GM12878 (cell line): ENCODE measurements at regions not wholly inside any gene's neighbourhood (a gene's known extent, or its start where the extent isn't known, plus 50 kb on each side); places are given as distances from the start of the nearest gene placed in this dataset.

ENCODE experiments used
- ATAC-seq: fragments of 200-7000 bp; cut with Tn5 transposase; 3 replicates; pipeline ENCODE4 v1.9.1; 2020; ENCODE audit warnings: mild to moderate bottlenecking, moderate library complexity
- BruUV-seq: library from RNA; stranded (reverse); fragments of 400-500 nt; replicated peaks from 2 replicates; lab custom pipeline; 2021; lab: Mats Ljungman, UMichigan
- CTCF ChIA-PET: fragments of 300-600 bp; sonication (Branson Sonifier 250); formaldehyde crosslinking; extraction: SDS; loops from one replicate; lab custom pipeline; 2021; ENCODE audit warnings: inconsistent platforms; lab: Yijun Ruan, JAX
- POLR2A ChIA-PET: fragments of 350-600 bp; formaldehyde crosslinking; extraction: SDS; loops from one replicate; lab custom pipeline; 2021; ENCODE audit warnings: inconsistent platforms; lab: Charles Lee
- RAD21 ChIA-PET: fragments of 300-600 bp; sonication (Branson Sonifier 250); formaldehyde crosslinking; loops from one replicate; lab custom pipeline; 2023; ENCODE audit warnings: antibody characterized with exemption; ENCODE audit not compliant: unreplicated experiment; lab: Charles Lee
- SMC1A ChIA-PET: fragments of 300-600 bp; sonication (Branson Sonifier 250); formaldehyde crosslinking; loops from one replicate; lab custom pipeline; 2023; ENCODE audit not compliant: unreplicated experiment, uncharacterized antibody; lab: Charles Lee
- DNase-seq: peaks from one replicate; pipeline ENCODE4 v3.0.0-alpha.2; 2011; ENCODE audit warnings: low read depth, low spot score
- FAIRE-seq: peaks from 3 replicates; lab custom pipeline; 2011; peaks lifted over from hg19 to GRCh38; lab: Jason Lieb, UNC
- H2AFZ ChIP-seq: 2 replicates; pipeline ENCODE4 v1.6.0; 2011; ENCODE audit warnings: low read depth, low read length, control low read depth; ENCODE audit not compliant: control insufficient read depth
- H3K27ac ChIP-seq: 2 replicates; pipeline ENCODE4 v1.5.1; 2011; ENCODE audit warnings: control low read depth; ENCODE audit not compliant: control insufficient read depth, insufficient read depth
- H3K27me3 ChIP-seq, 2 experiments: replicated peaks in 1 of 2; 2 replicates each; pipeline versions ENCODE4 v1.6.0 to v1.6.1; 2011; ENCODE audit warnings: low read length in 1 of 2; ENCODE audit not compliant: control insufficient read depth in 2 of 2, insufficient read depth in 2 of 2
- H3K36me3 ChIP-seq, 2 experiments: 2 replicates each; pipeline ENCODE4 v1.5.1; 2011; ENCODE audit warnings: low read length in 1 of 2; ENCODE audit not compliant: control insufficient read depth in 2 of 2, insufficient read depth in 2 of 2
- H3K4me1 ChIP-seq: 2 replicates; pipeline ENCODE4 v1.6.1; 2011; ENCODE audit warnings: mild to moderate bottlenecking, low read length, moderate library complexity, mixed read lengths; ENCODE audit not compliant: control insufficient read depth, insufficient read depth
- H3K4me2 ChIP-seq: 2 replicates; pipeline ENCODE4 v1.6.0; 2011; ENCODE audit warnings: control low read depth; ENCODE audit not compliant: control insufficient read depth, insufficient read depth
- H3K4me3 ChIP-seq: fragments of 200-600 bp; sonication (generic); 2 replicates; pipeline ENCODE4 v1.5.1; 2016
- H3K79me2 ChIP-seq: 2 replicates; pipeline ENCODE4 v1.6.0; 2011; ENCODE audit warnings: low read length; ENCODE audit not compliant: control insufficient read depth, insufficient read depth
- H3K9ac ChIP-seq: 2 replicates; pipeline ENCODE4 v1.8.0; 2011; ENCODE audit warnings: low read length, control low read depth, mixed read lengths; ENCODE audit not compliant: control insufficient read depth, insufficient read depth
- H3K9me3 ChIP-seq: replicated peaks from 3 replicates; pipeline ENCODE4 v1.5.1; 2011; ENCODE audit warnings: mild to moderate bottlenecking, low read length; ENCODE audit not compliant: control insufficient read depth, insufficient read depth
- H4K20me1 ChIP-seq: 2 replicates; pipeline ENCODE4 v1.6.0; 2011; ENCODE audit not compliant: control insufficient read depth, insufficient read depth
- CBX5 ChIP-seq: sonication (generic); IDR thresholded peaks from 2 replicates; pipeline ENCODE4 v1.6.1; 2016; ENCODE audit warnings: low read depth, moderate library complexity, mild to moderate bottlenecking, inconsistent platforms
- E4F1 ChIP-seq: fragments of 450-650 bp; IDR thresholded peaks from 2 replicates; pipeline ENCODE4 v1.6.1; 2018; ENCODE audit warnings: borderline replicate concordance, mild to moderate bottlenecking; ENCODE audit not compliant: partially characterized antibody
- GATAD2B ChIP-seq: fragments of 450-650 bp; conservative IDR thresholded peaks from 2 replicates; pipeline ENCODE4 v1.6.1; 2017; ENCODE audit warnings: low read depth, mild to moderate bottlenecking, moderate library complexity
- KDM1A ChIP-seq: fragments of 200-600 bp; sonication (generic); IDR thresholded peaks from 2 replicates; pipeline ENCODE4 v1.6.1; 2016; ENCODE audit warnings: borderline replicate concordance
- MTA3 ChIP-seq: IDR thresholded peaks from 2 replicates; pipeline ENCODE4 v1.6.1; 2012; ENCODE audit warnings: low read length, inconsistent platforms, borderline replicate concordance
- NR2F1 ChIP-seq: fragments of 450-650 bp; conservative IDR thresholded peaks from 2 replicates; pipeline ENCODE4 v1.6.1; 2017; ENCODE audit warnings: mild to moderate bottlenecking
- PKNOX1 ChIP-seq: fragments of 450-650 bp; IDR thresholded peaks from 2 replicates; pipeline ENCODE4 v1.6.1; 2016; ENCODE audit warnings: mild to moderate bottlenecking
- STAT3 ChIP-seq: IDR thresholded peaks from 2 replicates; pipeline ENCODE4 v1.6.1; 2011; ENCODE audit warnings: low read depth, low read length, improper control_type of control experiment
- TCF3 ChIP-seq: IDR thresholded peaks from 2 replicates; pipeline ENCODE4 v1.6.1; 2012; ENCODE audit warnings: low read depth, mild to moderate bottlenecking, low read length, borderline replicate concordance; ENCODE audit not compliant: insufficient read depth
- ZBED1 ChIP-seq: IDR thresholded peaks from 2 replicates; pipeline ENCODE4 v1.6.1; 2016; ENCODE audit warnings: borderline replicate concordance
- WGBS: methylation state at CpG from one replicate; pipeline ENCODE4 v1.1.6; 2016; ENCODE audit warnings: low lambda C conversion rate; ENCODE audit not compliant: insufficient replicate concordance, insufficient coverage; ENCODE audit errors: missing lambda C conversion rate; 5-methylcytosine and 5-hydroxymethylcytosine counted together
- in situ Hi-C: fragments of 300-500 bp; cut with MboI; formaldehyde crosslinking; loops from 9 replicates; pipeline ENCODE4 v1.14.3; 2018; ENCODE audit warnings: mixed read lengths
- intact Hi-C: fragments of 100-400 bp; cut with micrococcal nuclease; formaldehyde crosslinking; loops from one replicate; pipeline ENCODE4 v1.14.2; 2022; ENCODE audit not compliant: unreplicated experiment
- TF ChIP-seq, protein P1 (sequence below): IDR thresholded peaks from 2 replicates; pipeline ENCODE4 v1.6.1; 2012; ENCODE audit warnings: low read length, inconsistent platforms

- no peak overlapping the region for H3K4me3 ChIP-seq
- in situ Hi-C loops: no loop called here
- ATAC-seq (no peak), FAIRE-seq (no peak), DNase-seq (no peak)
- whole genome bisulfite sequencing: 80% methylated on average over 1 of the region's 1 CpG
- H4K20me1 ChIP-seq: no peaks in the 10 kb centered on the region
- no TSS peak for BruUV-seq
- no peak overlapping the region for H3K27ac ChIP-seq
- no peak overlapping the region for H3K4me2 ChIP-seq
- H3K4me1 ChIP-seq: no peaks in the 10 kb centered on the region
- H3K9me3 ChIP-seq: no peaks in the 10 kb centered on the region
- H2AFZ ChIP-seq: no peak overlapping the region
- no peaks in the 10 kb centered on the region for H3K36me3 ChIP-seq
- H3K27me3 ChIP-seq: no peaks in the 10 kb centered on the region
- ChIA-PET RAD21 (no interaction called here), SMC1A (interaction anchor here (1.4 kb wide), 1 partner anchor 10 kb away, joined by 6 read pairs; no protein-coding TSS in a partner anchor), CTCF (interaction anchor here (1.6 kb wide), 1 partner anchor 15 kb away, joined by 3 read pairs; no protein-coding TSS in a partner anchor), POLR2A (no interaction called here)
- intact Hi-C loops: no loop called here
- TF ChIP-seq, protein P1, sequence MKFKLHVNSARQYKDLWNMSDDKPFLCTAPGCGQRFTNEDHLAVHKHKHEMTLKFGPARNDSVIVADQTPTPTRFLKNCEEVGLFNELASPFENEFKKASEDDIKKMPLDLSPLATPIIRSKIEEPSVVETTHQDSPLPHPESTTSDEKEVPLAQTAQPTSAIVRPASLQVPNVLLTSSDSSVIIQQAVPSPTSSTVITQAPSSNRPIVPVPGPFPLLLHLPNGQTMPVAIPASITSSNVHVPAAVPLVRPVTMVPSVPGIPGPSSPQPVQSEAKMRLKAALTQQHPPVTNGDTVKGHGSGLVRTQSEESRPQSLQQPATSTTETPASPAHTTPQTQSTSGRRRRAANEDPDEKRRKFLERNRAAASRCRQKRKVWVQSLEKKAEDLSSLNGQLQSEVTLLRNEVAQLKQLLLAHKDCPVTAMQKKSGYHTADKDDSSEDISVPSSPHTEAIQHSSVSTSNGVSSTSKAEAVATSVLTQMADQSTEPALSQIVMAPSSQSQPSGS: no peak
- TF ChIP-seq MTA3 (no peak), STAT3 (no peak), PKNOX1 (no peak), TCF3 (no peak), E4F1 (no peak), KDM1A (no peak), ZBED1 (no peak), GATAD2B (no peak), NR2F1 (no peak), CBX5 (no peak)
- H3K9ac ChIP-seq: no peak overlapping the region
- no peaks in the 10 kb centered on the region for H3K79me2 ChIP-seq
These were observed 790.4 kb upstream of the NUDT12 start for GRCh38 chr5:104352954-104353353.
